IgD-negative memory B cell (primary cell): ENCODE measurements at regions not wholly inside any gene's neighbourhood (a gene's known extent, or its start where the extent isn't known, plus 50 kb on each side); places are given as distances from the start of the nearest gene placed in this dataset.

Source experiments
- H3K27ac Mint-ChIP-seq, 3 donors: one replicate each; pipeline ENCODE4 v1.8.0; 2020 to 2022; ENCODE audit warnings: mild to moderate bottlenecking in 3 of 3, mixed read lengths in 3 of 3, moderate library complexity in 1 of 3
- H3K27me3 Mint-ChIP-seq: one replicate; pipeline ENCODE4 v1.8.0; 2021; ENCODE audit warnings: mixed read lengths
- H3K36me3 Mint-ChIP-seq: one replicate; pipeline ENCODE4 v1.8.0; 2020; ENCODE audit warnings: mild to moderate bottlenecking, mixed read lengths
- H3K4me1 Mint-ChIP-seq, 3 donors: one replicate each; pipeline ENCODE4 v1.8.0; 2020 to 2022; ENCODE audit warnings: mixed read lengths in 3 of 3, mild to moderate bottlenecking in 1 of 3
- H3K4me3 Mint-ChIP-seq, 4 donors: one replicate each; pipeline ENCODE4 v1.8.0; 2020 to 2022; ENCODE audit warnings: mild to moderate bottlenecking in 4 of 4, mixed read lengths in 4 of 4, moderate library complexity in 3 of 4
- H3K9me3 Mint-ChIP-seq, 3 donors: one replicate each; pipeline ENCODE4 v1.8.0; 2020 to 2021; ENCODE audit warnings: mixed read lengths in 3 of 3, mild to moderate bottlenecking in 1 of 3

- Mint-ChIP-seq H3K9me3 (peaks cover 0 to 3% (median 0%) of the 10 kb centered on the region in 3 donors), H3K36me3 (peaks cover 2% of the 10 kb centered on the region), H3K4me3 (no peak overlapping the region), H3K4me1 (no peaks in the 10 kb centered on the region), H3K27me3 (no peaks in the 10 kb centered on the region), H3K27ac (no peak overlapping the region)
Observed at GRCh38 chr3:66165660-66166059, 55.1 kb upstream of the SLC25A26 start.

- Mint-ChIP-seq H3K9me3 (peaks cover 0 to 3% (median 0%) of the 10 kb centered on the region in 3 donors), H3K27ac (no peak overlapping the region), H3K27me3 (no peaks in the 10 kb centered on the region), H3K36me3 (peaks cover 2% of the 10 kb centered on the region), H3K4me1 (no peaks in the 10 kb centered on the region), H3K4me3 (no peak overlapping the region)
Observed at GRCh38 chr3:66164155-66164554, 56.6 kb upstream of the SLC25A26 start.

- Mint-ChIP-seq H3K27ac (no peak overlapping the region), H3K36me3 (peaks cover 6% of the 10 kb centered on the region), H3K4me3 (no peak overlapping the region), H3K4me1 (no peaks in the 10 kb centered on the region), H3K27me3 (no peaks in the 10 kb centered on the region), H3K9me3 (peaks cover 0 to 3% (median 0%) of the 10 kb centered on the region in 3 donors)
Observed at GRCh38 chr3:66163222-66163621, 57.6 kb upstream of the SLC25A26 start.

GRCh38 chr3:66162766-66163165 lies 58.0 kb upstream of the SLC25A26 start:
- Mint-ChIP-seq H3K27me3 (no peaks in the 10 kb centered on the region), H3K9me3 (peaks cover 0 to 3% (median 0%) of the 10 kb centered on the region in 3 donors), H3K4me3 (no peak overlapping the region), H3K36me3 (peaks cover 6% of the 10 kb centered on the region), H3K27ac (no peak overlapping the region), H3K4me1 (no peaks in the 10 kb centered on the region)

- peaks cover 7% of the 10 kb centered on the region for H3K27me3 Mint-ChIP-seq
Observed at GRCh38 chr3:66158933-66159683, 61.7 kb upstream of the SLC25A26 start.

GRCh38 chr3:66154444-66154861 lies 66.3 kb upstream of the SLC25A26 start:
- Mint-ChIP-seq H3K4me3 (no peak overlapping the region), H3K9me3 (no peaks in the 10 kb centered on the region), H3K36me3 (peaks cover 4% of the 10 kb centered on the region), H3K27ac (no peak overlapping the region), H3K27me3 (peaks cover 7% of the 10 kb centered on the region), H3K4me1 (no peaks in the 10 kb centered on the region)

More at GRCh38 chr3:66158933-66159683, 61.7 kb upstream of the SLC25A26 start:
- Mint-ChIP-seq H3K27ac (no peak overlapping the region), H3K36me3 (peaks cover 6% of the 10 kb centered on the region), H3K4me3 (no peak overlapping the region), H3K4me1 (no peaks in the 10 kb centered on the region), H3K9me3 (no peaks in the 10 kb centered on the region)

- peaks cover 7% of the 10 kb centered on the region for H3K27me3 Mint-ChIP-seq
- no peaks in the 10 kb centered on the region for H3K4me1 Mint-ChIP-seq
- H3K9me3 Mint-ChIP-seq: no peaks in the 10 kb centered on the region
- no peak overlapping the region for H3K4me3 Mint-ChIP-seq
- peaks cover 4% of the 10 kb centered on the region for H3K36me3 Mint-ChIP-seq
- H3K27ac Mint-ChIP-seq: no peak overlapping the region
Observed at GRCh38 chr3:66153481-66154443, 67.0 kb upstream of the SLC25A26 start.

GRCh38 chr3:66152336-66152735 lies 68.5 kb upstream of the SLC25A26 start:
- Mint-ChIP-seq H3K4me3 (no peak overlapping the region), H3K27ac (no peak overlapping the region), H3K36me3 (no peaks in the 10 kb centered on the region), H3K9me3 (peaks cover 0 to 2% (median 0%) of the 10 kb centered on the region in 3 donors), H3K27me3 (peaks cover 7% of the 10 kb centered on the region), H3K4me1 (no peaks in the 10 kb centered on the region)

GRCh38 chr3:66150977-66151376 lies 69.8 kb upstream of the SLC25A26 start:
- Mint-ChIP-seq H3K9me3 (peaks cover 0 to 2% (median 0%) of the 10 kb centered on the region in 3 donors), H3K36me3 (no peaks in the 10 kb centered on the region), H3K4me1 (no peaks in the 10 kb centered on the region), H3K27ac (no peak overlapping the region), H3K27me3 (peaks cover 7% of the 10 kb centered on the region), H3K4me3 (no peak overlapping the region)

GRCh38 chr3:66149269-66149668 lies 71.5 kb upstream of the SLC25A26 start:
- no peaks in the 10 kb centered on the region for H3K4me1 Mint-ChIP-seq
- H3K36me3 Mint-ChIP-seq: no peaks in the 10 kb centered on the region
- H3K9me3 Mint-ChIP-seq: peaks cover 0 to 2% (median 0%) of the 10 kb centered on the region in 3 donors
- no peaks in the 10 kb centered on the region for H3K27me3 Mint-ChIP-seq
- H3K4me3 Mint-ChIP-seq: no peak overlapping the region
- H3K27ac Mint-ChIP-seq: no peak overlapping the region

- Mint-ChIP-seq H3K9me3 (peaks cover 0 to 2% (median 0%) of the 10 kb centered on the region in 3 donors), H3K27ac (no peak overlapping the region), H3K4me1 (no peaks in the 10 kb centered on the region), H3K27me3 (no peaks in the 10 kb centered on the region), H3K4me3 (no peak overlapping the region), H3K36me3 (no peaks in the 10 kb centered on the region)
Observed at GRCh38 chr3:66145408-66145733, 75.4 kb upstream of the SLC25A26 start.

GRCh38 chr3:66144568-66145407 lies 76.0 kb upstream of the SLC25A26 start:
- Mint-ChIP-seq H3K27me3 (no peaks in the 10 kb centered on the region), H3K4me3 (no peak overlapping the region), H3K36me3 (no peaks in the 10 kb centered on the region), H3K9me3 (peaks cover 0 to 2% (median 2%) of the 10 kb centered on the region in 3 donors), H3K27ac (no peak overlapping the region), H3K4me1 (no peaks in the 10 kb centered on the region)

GRCh38 chr3:66142079-66142478 lies 78.7 kb upstream of the SLC25A26 start:
- no peak overlapping the region for H3K27ac Mint-ChIP-seq
- H3K36me3 Mint-ChIP-seq: no peaks in the 10 kb centered on the region
- H3K4me1 Mint-ChIP-seq: no peaks in the 10 kb centered on the region
- peaks cover 0 to 2% (median 0%) of the 10 kb centered on the region in 3 donors for H3K9me3 Mint-ChIP-seq
- no peaks in the 10 kb centered on the region for H3K27me3 Mint-ChIP-seq
- no peak overlapping the region for H3K4me3 Mint-ChIP-seq

GRCh38 chr3:66140743-66141372 lies 79.9 kb upstream of the SLC25A26 start:
- Mint-ChIP-seq H3K27ac (no peak overlapping the region), H3K4me3 (no peak overlapping the region), H3K27me3 (no peaks in the 10 kb centered on the region), H3K4me1 (no peaks in the 10 kb centered on the region), H3K36me3 (no peaks in the 10 kb centered on the region), H3K9me3 (peaks cover 0 to 2% (median 0%) of the 10 kb centered on the region in 3 donors)
